ENCODE measurements at regions not wholly inside any gene's neighbourhood (a gene's known extent, or its start where the extent isn't known, plus 50 kb on each side); places are given as distances from the start of the nearest gene placed in this dataset.

DNA sequence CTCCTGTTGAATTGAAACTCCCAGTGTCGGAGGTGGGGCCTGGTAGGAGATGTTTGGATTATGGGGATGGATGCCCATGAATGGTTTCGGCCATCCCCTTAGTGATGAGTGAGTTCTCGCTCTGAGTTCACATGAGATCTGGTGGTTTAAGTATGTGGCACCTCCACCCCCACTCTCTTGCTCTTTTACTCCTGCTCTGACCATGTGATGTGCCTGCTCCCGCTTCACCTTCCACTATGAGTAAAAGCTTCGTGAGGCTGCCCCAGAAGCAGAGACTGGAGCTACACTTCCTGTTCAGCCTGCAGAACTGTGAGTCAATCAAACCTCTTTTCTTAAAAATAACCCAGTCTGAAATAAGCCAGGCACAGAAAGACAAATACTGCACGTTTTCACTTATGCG, 512.4 kb downstream of the HS3ST4 start:
- TF ChIP-seq, protein P1, sequence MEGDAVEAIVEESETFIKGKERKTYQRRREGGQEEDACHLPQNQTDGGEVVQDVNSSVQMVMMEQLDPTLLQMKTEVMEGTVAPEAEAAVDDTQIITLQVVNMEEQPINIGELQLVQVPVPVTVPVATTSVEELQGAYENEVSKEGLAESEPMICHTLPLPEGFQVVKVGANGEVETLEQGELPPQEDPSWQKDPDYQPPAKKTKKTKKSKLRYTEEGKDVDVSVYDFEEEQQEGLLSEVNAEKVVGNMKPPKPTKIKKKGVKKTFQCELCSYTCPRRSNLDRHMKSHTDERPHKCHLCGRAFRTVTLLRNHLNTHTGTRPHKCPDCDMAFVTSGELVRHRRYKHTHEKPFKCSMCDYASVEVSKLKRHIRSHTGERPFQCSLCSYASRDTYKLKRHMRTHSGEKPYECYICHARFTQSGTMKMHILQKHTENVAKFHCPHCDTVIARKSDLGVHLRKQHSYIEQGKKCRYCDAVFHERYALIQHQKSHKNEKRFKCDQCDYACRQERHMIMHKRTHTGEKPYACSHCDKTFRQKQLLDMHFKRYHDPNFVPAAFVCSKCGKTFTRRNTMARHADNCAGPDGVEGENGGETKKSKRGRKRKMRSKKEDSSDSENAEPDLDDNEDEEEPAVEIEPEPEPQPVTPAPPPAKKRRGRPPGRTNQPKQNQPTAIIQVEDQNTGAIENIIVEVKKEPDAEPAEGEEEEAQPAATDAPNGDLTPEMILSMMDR (IDR thresholded peaks at IDR 0.05) = no peak
- TF ChIP-seq POLR2AphosphoS5 (IDR thresholded peaks at IDR 0.05) (no peak), POLR2A (IDR thresholded peaks at IDR 0.05) (no peak), EP300 (IDR thresholded peaks at IDR 0.05) (no peak)

All from upper lobe of left lung (tissue), 4 donors.